ENCODE measurements at regions not wholly inside any gene's neighbourhood (a gene's known extent, or its start where the extent isn't known, plus 50 kb on each side); places are given as distances from the start of the nearest gene placed in this dataset.

GRCh38 chr5:92981001-92981400, 600.0 kb downstream of the NR2F1-AS1 start:
- Histone ChIP-seq H3K79me2 (ENCODE audit: control insufficient read depth, insufficient read depth, low read length) (no peaks in the 10 kb centered on the region), H3K27ac (ENCODE audit: insufficient read depth, low read depth, low read length) (no peak overlapping the region), H3K36me3 (ENCODE audit: control insufficient read depth in 2 of 2, extremely low read depth in 1 of 2, insufficient read depth in 2 of 2, low read length in 2 of 2) (no peaks in the 10 kb centered on the region), H3K27me3 (ENCODE audit: control insufficient read depth in 2 of 2, insufficient read depth in 2 of 2, low read length in 2 of 2) (no peaks in the 10 kb centered on the region), H3K4me3 (replicated peaks in 1 of 3; ENCODE audit: insufficient read depth in 1 of 3, low read depth in 1 of 3, low read length in 3 of 3) (no peak overlapping the region), H3K9me3 (replicated peaks; ENCODE audit: control insufficient read depth, insufficient read depth, low read length) (no peaks in the 10 kb centered on the region), H4K20me1 (replicated peaks; ENCODE audit: control insufficient read depth, extremely low read depth, insufficient read depth, low read length) (no peaks in the 10 kb centered on the region), H3K4me1 (ENCODE audit: control insufficient read depth, extremely low read depth, insufficient read depth, low read length) (no peaks in the 10 kb centered on the region), H3K9ac (replicated peaks; ENCODE audit: extremely low read depth, insufficient read depth, low read length) (no peak overlapping the region), H3K4me2 (ENCODE audit: insufficient read depth, low read length) (no peak overlapping the region), H2AFZ (ENCODE audit: low read depth, low read length) (no peak overlapping the region), H3K9me1 (replicated peaks; ENCODE audit: control insufficient read depth, extremely low read depth, insufficient read depth, low read length) (no peaks in the 10 kb centered on the region)
- BruUV-seq (replicated peaks), result no TSS peak
- dilution Hi-C loops (cut with MboI; ENCODE audit: extremely low pct_ligation_motif_present, low sequenced_read_pairs) (no loop called here), intact Hi-C loops (cut with micrococcal nuclease) (no loop called here)
- ChIA-PET POLR2A (no interaction called here), CTCF (no interaction called here)
- FAIRE-seq (no peak), DNase-seq (ENCODE audit: low read depth, low spot score) (no peak)
- TF ChIP-seq MAX (IDR thresholded peaks at IDR 0.05; ENCODE audit: insufficient read depth, insufficient read length) (no peak), JUN (IDR thresholded peaks at IDR 0.05; ENCODE audit: borderline replicate concordance, insufficient read depth, insufficient read length, low read depth) (no peak), CTCF (IDR thresholded peaks at IDR 0.05; ENCODE audit: extremely low read depth in 1 of 2, insufficient read depth in 1 of 2, low read depth in 1 of 2, low read length in 2 of 2) (no peak), GATA2 (IDR thresholded peaks at IDR 0.05; ENCODE audit: insufficient read depth, insufficient read length, low read depth, low read length) (no peak), MYC (IDR thresholded peaks at IDR 0.05; ENCODE audit: low read depth, low read length) (no peak), POLR2A (IDR thresholded peaks at IDR 0.05; ENCODE audit: low read depth, low read length) (no peak), FOS (IDR thresholded peaks at IDR 0.05; ENCODE audit: borderline replicate concordance, insufficient read depth, low read length) (no peak), POLR2AphosphoS5 (IDR thresholded peaks at IDR 0.05; ENCODE audit: insufficient read depth, low read depth, low read length) (no peak), EZH2 (IDR thresholded peaks at IDR 0.05; ENCODE audit: borderline replicate concordance, low read depth, low read length, severe bottlenecking) (no peak)

All from endothelial cell of umbilical vein (primary cell).